GM23248 (cell line): ENCODE measurements at regions not wholly inside any gene's neighbourhood (a gene's known extent, or its start where the extent isn't known, plus 50 kb on each side); places are given as distances from the start of the nearest gene placed in this dataset.

ENCODE experiments used
- DNase-seq: peaks from one replicate; pipeline ENCODE4 v3.0.0-alpha.2; 2015
- H2AFZ ChIP-seq: fragments of 200-600 bp; sonication (generic); 2 replicates; pipeline ENCODE4 v1.6.1; 2016; ENCODE audit warnings: antibody characterized with exemption
- H3F3A ChIP-seq: fragments of 200-600 bp; sonication (generic); 2 replicates; pipeline ENCODE4 v1.6.1; 2016; ENCODE audit warnings: mild to moderate bottlenecking, antibody characterized with exemption, mixed run types; ENCODE audit not compliant: insufficient read depth
- H3K27ac ChIP-seq: fragments of 200-600 bp; sonication (generic); 2 replicates; pipeline ENCODE4 v1.5.1; 2016; ENCODE audit warnings: mild to moderate bottlenecking
- H3K27me3 ChIP-seq: fragments of 200-600 bp; sonication (generic); replicated peaks from 2 replicates; pipeline ENCODE4 v1.6.1; 2016; ENCODE audit warnings: mild to moderate bottlenecking; ENCODE audit not compliant: insufficient read depth
- H3K36me3 ChIP-seq: fragments of 200-600 bp; sonication (generic); 2 replicates; pipeline ENCODE4 v1.6.1; 2016; ENCODE audit warnings: low read depth, mild to moderate bottlenecking
- H3K4me1 ChIP-seq: fragments of 200-600 bp; sonication (generic); 2 replicates; pipeline ENCODE4 v1.6.1; 2016; ENCODE audit warnings: mild to moderate bottlenecking; ENCODE audit not compliant: insufficient read depth
- H3K4me2 ChIP-seq: fragments of 200-600 bp; sonication (generic); one replicate; pipeline ENCODE4 v1.6.1; 2016; ENCODE audit warnings: mild to moderate bottlenecking; ENCODE audit not compliant: unreplicated experiment
- H3K4me3 ChIP-seq: fragments of 200-600 bp; sonication (generic); 2 replicates; pipeline ENCODE4 v1.5.1; 2016; ENCODE audit warnings: mild to moderate bottlenecking
- H3K79me2 ChIP-seq: fragments of 200-600 bp; sonication (generic); 2 replicates; pipeline ENCODE4 v1.6.1; 2016; ENCODE audit warnings: mild to moderate bottlenecking; ENCODE audit not compliant: insufficient read depth
- H3K9ac ChIP-seq: fragments of 200-600 bp; sonication (generic); 2 replicates; pipeline ENCODE4 v1.6.1; 2016; ENCODE audit warnings: mild to moderate bottlenecking
- H3K9me2 ChIP-seq: fragments of 200-600 bp; sonication (generic); 2 replicates; pipeline ENCODE4 v1.6.1; 2016; ENCODE audit warnings: mixed run types, mild to moderate bottlenecking, moderate library complexity; ENCODE audit not compliant: insufficient read depth
- H3K9me3 ChIP-seq: fragments of 200-600 bp; sonication (generic); one replicate; pipeline ENCODE4 v1.6.1; 2017; ENCODE audit warnings: low read depth
- H4K20me1 ChIP-seq: fragments of 200-600 bp; sonication (generic); 2 replicates; pipeline ENCODE4 v1.6.0; 2016; ENCODE audit not compliant: insufficient read depth
- EZH2 ChIP-seq: fragments of 200-600 bp; sonication (generic); IDR thresholded peaks from 2 replicates; pipeline ENCODE4 v1.6.1; 2018; ENCODE audit warnings: antibody characterized with exemption, mild to moderate bottlenecking; ENCODE audit not compliant: insufficient read depth, poor library complexity, severe bottlenecking
- EZH2phosphoT487 ChIP-seq: fragments of 200-600 bp; sonication (generic); IDR thresholded peaks from 2 replicates; pipeline ENCODE4 v1.6.1; 2018; ENCODE audit warnings: antibody characterized with exemption, moderate library complexity, mild to moderate bottlenecking, low read depth; ENCODE audit not compliant: insufficient read depth
- WGBS, 2 experiments: methylation state at CpG; one replicate each; pipeline ENCODE4 v1.1.6; 2015 to 2017; ENCODE audit warnings: low lambda C conversion rate in 2 of 2, low coverage in 1 of 2; ENCODE audit errors: missing lambda C conversion rate in 2 of 2; 5-methylcytosine and 5-hydroxymethylcytosine counted together
- in situ Hi-C: fragments of 300-500 bp; cut with MboI; formaldehyde crosslinking; loops from 2 replicates; pipeline ENCODE4 v1.15.0; 2020

DNA sequence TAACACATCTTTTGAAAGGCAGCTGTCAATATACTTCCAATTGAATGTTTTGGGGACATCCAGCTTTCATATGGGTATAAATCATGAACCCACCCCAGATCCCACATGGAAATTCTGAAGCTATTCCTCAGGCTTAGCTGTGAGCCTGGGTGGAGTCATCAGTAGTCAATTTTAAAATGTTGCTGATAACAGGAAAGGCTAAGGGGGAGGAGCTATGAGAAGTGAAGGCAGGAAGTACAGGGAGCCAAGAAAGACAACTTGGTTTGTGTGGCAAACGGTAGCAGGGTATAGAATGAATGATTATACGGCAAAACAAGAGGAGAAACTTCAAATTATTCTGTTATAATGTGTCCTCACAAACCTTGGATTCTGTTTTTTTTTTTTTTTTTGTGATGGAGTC is 108.6 kb downstream of the QPCT start:
- Histone ChIP-seq H3K4me3 (no peak overlapping the region), H3K27me3 (no peaks in the 10 kb centered on the region), H3K9me3 (no peaks in the 10 kb centered on the region), H3K4me1 (peaks cover 30% of the 10 kb centered on the region), H3K36me3 (no peaks in the 10 kb centered on the region), H3K79me2 (no peaks in the 10 kb centered on the region), H3K9ac (no peak overlapping the region), H2AFZ (no peak overlapping the region), H3K27ac (no peak overlapping the region), H3K4me2 (no peak overlapping the region), H3K9me2 (no peaks in the 10 kb centered on the region), H3F3A (peaks cover 18% of the 10 kb centered on the region), H4K20me1 (no peaks in the 10 kb centered on the region)
- TF ChIP-seq EZH2 (no peak), EZH2phosphoT487 (no peak)
- in situ Hi-C loops: no loop called here
- 92 to 96% methylated on average over 2 of the region's 2 CpGs for WGBS, 2 experiments
- no peak for DNase-seq

DNA sequence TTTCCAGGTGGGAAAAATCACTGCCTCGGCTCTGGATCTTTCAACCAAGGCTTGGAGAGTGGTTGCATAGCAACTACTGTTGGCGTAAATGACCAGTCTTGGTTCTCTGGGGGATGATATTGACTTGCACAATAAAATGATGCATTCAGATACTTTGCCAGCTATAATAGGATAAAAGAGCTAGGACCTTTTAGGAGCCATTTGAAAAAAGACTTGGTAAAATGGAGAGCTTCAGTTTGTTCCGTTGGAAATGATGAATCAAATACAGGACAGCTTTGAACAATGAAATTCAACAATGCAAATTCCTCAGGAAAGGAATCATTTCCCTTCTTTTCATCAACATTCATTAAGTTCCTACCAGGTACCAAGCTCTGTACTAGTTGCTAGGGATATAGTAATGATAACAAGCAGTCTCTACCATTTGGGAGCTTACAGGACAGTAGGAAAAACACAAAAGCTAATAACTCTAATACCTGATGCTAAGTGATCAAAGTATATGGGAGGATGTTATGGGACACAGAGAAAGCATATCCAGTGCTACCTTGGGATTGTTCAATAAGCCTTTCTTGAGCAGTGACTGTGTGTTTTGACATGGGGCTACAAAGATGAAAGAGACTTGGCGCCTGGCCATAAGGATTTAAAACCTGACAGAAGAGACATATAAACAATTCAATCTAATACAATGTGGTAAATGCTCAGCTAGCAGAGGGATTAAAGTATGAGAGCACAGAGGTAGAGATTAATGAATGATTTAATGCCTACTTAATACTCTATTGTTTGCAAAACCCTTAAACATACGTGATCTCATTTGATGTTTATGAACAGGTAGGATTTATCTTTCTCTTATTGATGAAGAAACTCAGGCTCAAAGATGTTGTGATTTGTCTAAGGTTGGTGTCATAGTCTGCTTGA is 110.7 kb downstream of the QPCT start:
- Histone ChIP-seq H4K20me1 (no peaks in the 10 kb centered on the region), H3F3A (peaks cover 38% of the 10 kb centered on the region), H3K79me2 (no peaks in the 10 kb centered on the region), H3K4me1 (peaks cover 50% of the 10 kb centered on the region), H3K9me3 (no peaks in the 10 kb centered on the region), H3K36me3 (no peaks in the 10 kb centered on the region), H2AFZ (no peak overlapping the region), H3K9me2 (no peaks in the 10 kb centered on the region), H3K4me2 (no peak overlapping the region), H3K9ac (no peak overlapping the region), H3K27ac (no peak overlapping the region), H3K27me3 (no peaks in the 10 kb centered on the region), H3K4me3 (no peak overlapping the region)
- DNase-seq: peak; percentile 66
- in situ Hi-C loops: no loop called here
- TF ChIP-seq EZH2: no peak
- TF ChIP-seq EZH2phosphoT487: no peak
- WGBS, 2 experiments: 75 to 81% methylated on average over 5 of the region's 5 CpGs

DNA sequence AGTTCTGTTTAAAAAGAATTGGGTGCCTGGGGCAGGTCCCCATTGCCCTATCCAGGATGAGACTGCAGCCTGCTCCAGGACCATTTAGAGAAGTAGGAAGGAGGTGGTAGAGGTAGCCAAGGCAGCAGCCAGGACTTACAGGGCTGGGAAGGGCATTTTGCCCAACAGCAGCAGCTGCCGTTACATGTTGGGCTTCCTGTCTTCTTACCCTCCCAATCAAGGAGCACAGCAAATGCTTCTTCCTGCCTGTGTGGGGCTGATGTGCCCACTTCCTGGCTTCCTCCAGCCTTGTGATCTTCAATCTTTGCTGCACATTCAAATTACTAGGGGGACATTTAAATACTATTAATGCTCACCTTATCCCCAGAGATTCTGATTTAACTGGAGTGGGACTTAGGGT is 112.0 kb downstream of the QPCT start:
- in situ Hi-C loops: no loop called here
- Histone ChIP-seq H3K27ac (peak overlapping the region; percentile 92), H3K36me3 (no peaks in the 10 kb centered on the region), H2AFZ (0 out of 2 replicates have a peak overlapping the region, but pooled peaks have one; percentile 18), H3F3A (peaks cover 49% of the 10 kb centered on the region), H3K9me2 (no peaks in the 10 kb centered on the region), H3K4me3 (no peak overlapping the region), H3K9ac (no peak overlapping the region; the same call in 1 of the 2 replicates), H3K4me2 (peak overlapping the region; percentile 42), H4K20me1 (no peaks in the 10 kb centered on the region), H3K4me1 (peaks cover 60% of the 10 kb centered on the region), H3K79me2 (no peaks in the 10 kb centered on the region), H3K9me3 (no peaks in the 10 kb centered on the region), H3K27me3 (no peaks in the 10 kb centered on the region)
- 94 to 100% methylated on average over 1 of the region's 1 CpG for WGBS, 2 experiments
- DNase-seq: peak; percentile 15
- TF ChIP-seq EZH2phosphoT487: no peak
- TF ChIP-seq EZH2: no peak

DNA sequence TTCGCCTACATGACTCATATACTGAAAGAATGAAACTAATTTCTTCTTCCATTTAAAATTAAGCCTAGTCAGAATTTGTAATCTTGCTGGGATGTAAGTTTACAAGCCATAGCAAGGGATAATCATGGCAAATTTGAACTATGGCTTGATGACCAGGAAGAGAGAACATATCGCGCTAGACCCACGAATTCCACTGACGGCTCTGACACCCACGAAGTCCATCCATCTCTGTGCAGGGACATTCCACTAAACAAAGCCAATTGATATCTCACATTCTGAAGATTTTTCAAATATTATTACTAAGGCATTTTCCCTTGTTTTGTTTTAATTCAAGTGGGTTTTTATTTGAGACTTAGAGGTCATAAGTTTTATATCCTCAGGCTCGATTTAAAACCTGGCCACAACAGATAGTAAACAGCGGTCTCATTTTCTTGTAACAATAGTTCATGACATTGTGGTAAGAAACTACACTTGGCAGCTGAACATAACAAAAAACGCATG is 113.0 kb downstream of the QPCT start:
- Histone ChIP-seq H3F3A (peaks cover 59% of the 10 kb centered on the region), H3K4me2 (peak overlapping the region; percentile 42)
- in situ Hi-C loops: no loop called here

More for the DNA sequence above, 113.0 kb downstream of the QPCT start:
- DNase-seq: peak; percentile 73
- no peaks in the 10 kb centered on the region for H3K9me3 ChIP-seq
- H3K4me3 ChIP-seq: peak overlapping the region; percentile 34
- no peak for TF ChIP-seq EZH2phosphoT487
- TF ChIP-seq EZH2: no peak
- H3K9ac ChIP-seq: peak overlapping the region; percentile 46
- 17 to 22% methylated on average over 9 of the region's 9 CpGs for whole genome bisulfite sequencing, 2 experiments
- H3K27ac ChIP-seq: peak overlapping the region; percentile 92
- H3K4me1 ChIP-seq: peaks cover 60% of the 10 kb centered on the region
- no peaks in the 10 kb centered on the region for H3K9me2 ChIP-seq
- no peaks in the 10 kb centered on the region for H3K36me3 ChIP-seq
- no peaks in the 10 kb centered on the region for H3K27me3 ChIP-seq
- no peaks in the 10 kb centered on the region for H4K20me1 ChIP-seq
- H2AFZ ChIP-seq: peak overlapping the region; percentile 18; the same call in 1 of the 2 replicates
- no peaks in the 10 kb centered on the region for H3K79me2 ChIP-seq
